SH-SY5Y (cell line): ENCODE measurements at regions not wholly inside any gene's neighbourhood (a gene's known extent, or its start where the extent isn't known, plus 50 kb on each side); places are given as distances from the start of the nearest gene placed in this dataset.

Experiments
- GATA2 ChIP-seq: IDR thresholded peaks from 2 replicates; pipeline ENCODE4 v1.6.1; 2011; ENCODE audit warnings: mild to moderate bottlenecking, low read depth, low read length
- GATA3 ChIP-seq: IDR thresholded peaks from 2 replicates; pipeline ENCODE4 v1.6.1; 2011; ENCODE audit warnings: low read depth, mild to moderate bottlenecking, low read length, moderate library complexity

DNA sequence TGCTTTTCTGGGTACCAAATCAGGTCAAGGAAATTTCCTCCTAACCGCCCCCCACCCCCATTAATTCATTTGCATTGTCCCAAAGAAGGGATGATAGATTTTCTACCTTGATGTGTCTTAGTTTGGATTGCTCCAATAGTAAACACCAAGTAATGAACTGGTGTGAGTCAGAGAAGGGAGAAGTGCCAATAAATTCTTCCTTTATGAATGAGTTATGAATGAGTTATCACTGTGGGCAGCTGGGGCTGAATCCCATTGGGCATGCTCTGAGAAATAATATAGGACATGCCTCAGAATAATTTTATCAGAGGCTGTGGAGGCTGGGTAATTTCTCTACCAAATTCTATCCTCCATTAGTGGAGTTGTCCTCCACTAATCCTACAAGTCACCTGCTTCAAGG is 277.9 kb upstream of the FLRT2 start:
- TF ChIP-seq GATA3, result no peak
- TF ChIP-seq GATA2, result no peak
